ENCODE measurements at regions not wholly inside any gene's neighbourhood (a gene's known extent, or its start where the extent isn't known, plus 50 kb on each side); places are given as distances from the start of the nearest gene placed in this dataset.

- no peak for DNase-seq
- Histone ChIP-seq H3K4me3 (ENCODE audit: low read length in 2 of 2) (no peak overlapping the region), H3K36me3 (ENCODE audit: control insufficient read depth in 1 of 2, insufficient read depth in 2 of 2, low read length in 1 of 2) (no peaks in the 10 kb centered on the region), H3K27ac (ENCODE audit: low read depth in 1 of 2, low read length in 2 of 2) (no peak overlapping the region), H3K27me3 (ENCODE audit: control insufficient read depth in 1 of 2, insufficient read depth in 2 of 2, low read length in 1 of 2) (no peaks in the 10 kb centered on the region), H3K4me1 (ENCODE audit: control insufficient read depth in 1 of 2, insufficient read depth in 2 of 2, low read length in 2 of 2) (no peaks in the 10 kb centered on the region), H3K9me3 (ENCODE audit: control insufficient read depth, low read length) (peaks cover 4% of the 10 kb centered on the region)
- intact Hi-C loops (cut with DNase I): no loop called here
- no peak for ATAC-seq (ENCODE audit: low FRiP score)
Measured at GRCh38 chr13:63010072-63010658, 1594.5 kb upstream of the PCDH20 start.

- DNase-seq (no peak), ATAC-seq (ENCODE audit: low FRiP score) (no peak)
- H3K9me3 ChIP-seq (ENCODE audit: control insufficient read depth, low read length): peaks cover 4% of the 10 kb centered on the region
- intact Hi-C loops (cut with DNase I): no loop called here
- H3K27me3 ChIP-seq (ENCODE audit: control insufficient read depth in 1 of 2, insufficient read depth in 2 of 2, low read length in 1 of 2): no peaks in the 10 kb centered on the region
- no peaks in the 10 kb centered on the region for H3K4me1 ChIP-seq (ENCODE audit: control insufficient read depth in 1 of 2, insufficient read depth in 2 of 2, low read length in 2 of 2)
- H3K36me3 ChIP-seq (ENCODE audit: control insufficient read depth in 1 of 2, insufficient read depth in 2 of 2, low read length in 1 of 2): no peaks in the 10 kb centered on the region
- H3K27ac ChIP-seq (ENCODE audit: low read depth in 1 of 2, low read length in 2 of 2): no peak overlapping the region
- no peak overlapping the region for H3K4me3 ChIP-seq (ENCODE audit: low read length in 2 of 2)
Measured at GRCh38 chr13:63005625-63006024, 1590.0 kb upstream of the PCDH20 start.

GRCh38 chr13:62997696-62998095 is 1582.0 kb upstream of the PCDH20 start:
- H3K36me3 ChIP-seq (ENCODE audit: control insufficient read depth in 1 of 2, insufficient read depth in 2 of 2, low read length in 1 of 2): no peaks in the 10 kb centered on the region
- DNase-seq: no peak
- H3K9me3 ChIP-seq (ENCODE audit: control insufficient read depth, low read length): peaks cover 2% of the 10 kb centered on the region
- ATAC-seq (ENCODE audit: low FRiP score): no peak
- 83 to 86% methylated on average over 1 of the region's 1 CpG for WGBS, 2 donors
- H3K27me3 ChIP-seq (ENCODE audit: control insufficient read depth in 1 of 2, insufficient read depth in 2 of 2, low read length in 1 of 2): no peaks in the 10 kb centered on the region
- no peaks in the 10 kb centered on the region for H3K4me1 ChIP-seq (ENCODE audit: control insufficient read depth in 1 of 2, insufficient read depth in 2 of 2, low read length in 2 of 2)
- H3K4me3 ChIP-seq (ENCODE audit: low read length in 2 of 2): no peak overlapping the region
- intact Hi-C loops (cut with DNase I): no loop called here
- H3K27ac ChIP-seq (ENCODE audit: low read depth in 1 of 2, low read length in 2 of 2): no peak overlapping the region

- ATAC-seq (ENCODE audit: low FRiP score): no peak
- no peak for DNase-seq
- intact Hi-C loops (cut with DNase I): no loop called here
- no peaks in the 10 kb centered on the region for H3K27me3 ChIP-seq (ENCODE audit: control insufficient read depth in 1 of 2, insufficient read depth in 2 of 2, low read length in 1 of 2)
- H3K4me1 ChIP-seq (ENCODE audit: control insufficient read depth in 1 of 2, insufficient read depth in 2 of 2, low read length in 2 of 2): no peaks in the 10 kb centered on the region
- H3K27ac ChIP-seq (ENCODE audit: low read depth in 1 of 2, low read length in 2 of 2): no peak overlapping the region
- peaks cover 2% of the 10 kb centered on the region for H3K9me3 ChIP-seq (ENCODE audit: control insufficient read depth, low read length)
- H3K36me3 ChIP-seq (ENCODE audit: control insufficient read depth in 1 of 2, insufficient read depth in 2 of 2, low read length in 1 of 2): no peaks in the 10 kb centered on the region
- no peak overlapping the region for H3K4me3 ChIP-seq (ENCODE audit: low read length in 2 of 2)
- 74 to 79% methylated on average over 2 of the region's 2 CpGs for WGBS, 2 donors
Measured at GRCh38 chr13:62997038-62997599, 1581.5 kb upstream of the PCDH20 start.

GRCh38 chr13:62973804-62974203 is 1558.2 kb upstream of the PCDH20 start:
- H3K36me3 ChIP-seq (ENCODE audit: control insufficient read depth in 1 of 2, insufficient read depth in 2 of 2, low read length in 1 of 2): no peaks in the 10 kb centered on the region
- H3K27me3 ChIP-seq (ENCODE audit: control insufficient read depth in 1 of 2, insufficient read depth in 2 of 2, low read length in 1 of 2): no peaks in the 10 kb centered on the region
- ATAC-seq (ENCODE audit: low FRiP score) (no peak), DNase-seq (no peak)
- H3K9me3 ChIP-seq (ENCODE audit: control insufficient read depth, low read length): no peaks in the 10 kb centered on the region
- WGBS, 2 donors: 79 to 80% methylated on average over 5 of the region's 5 CpGs
- H3K4me1 ChIP-seq (ENCODE audit: control insufficient read depth in 1 of 2, insufficient read depth in 2 of 2, low read length in 2 of 2): no peaks in the 10 kb centered on the region
- no peak overlapping the region for H3K4me3 ChIP-seq (ENCODE audit: low read length in 2 of 2)
- intact Hi-C loops (cut with DNase I): no loop called here
- H3K27ac ChIP-seq (ENCODE audit: low read depth in 1 of 2, low read length in 2 of 2): no peak overlapping the region

- peaks cover 3% of the 10 kb centered on the region for H3K9me3 ChIP-seq (ENCODE audit: control insufficient read depth, low read length)
- H3K36me3 ChIP-seq (ENCODE audit: control insufficient read depth in 1 of 2, insufficient read depth in 2 of 2, low read length in 1 of 2): no peaks in the 10 kb centered on the region
- DNase-seq (no peak), ATAC-seq (ENCODE audit: low FRiP score) (no peak)
- intact Hi-C loops (cut with DNase I): no loop called here
- no peaks in the 10 kb centered on the region for H3K27me3 ChIP-seq (ENCODE audit: control insufficient read depth in 1 of 2, insufficient read depth in 2 of 2, low read length in 1 of 2)
- H3K4me1 ChIP-seq (ENCODE audit: control insufficient read depth in 1 of 2, insufficient read depth in 2 of 2, low read length in 2 of 2): no peaks in the 10 kb centered on the region
- no peak overlapping the region for H3K4me3 ChIP-seq (ENCODE audit: low read length in 2 of 2)
- no peak overlapping the region for H3K27ac ChIP-seq (ENCODE audit: low read depth in 1 of 2, low read length in 2 of 2)
Measured at GRCh38 chr13:62964522-62964921, 1548.9 kb upstream of the PCDH20 start.

- intact Hi-C loops (cut with DNase I): no loop called here
- H3K27me3 ChIP-seq (ENCODE audit: control insufficient read depth in 1 of 2, insufficient read depth in 2 of 2, low read length in 1 of 2): no peaks in the 10 kb centered on the region
- peaks cover 3% of the 10 kb centered on the region for H3K9me3 ChIP-seq (ENCODE audit: control insufficient read depth, low read length)
- DNase-seq (no peak), ATAC-seq (ENCODE audit: low FRiP score) (no peak)
- H3K36me3 ChIP-seq (ENCODE audit: control insufficient read depth in 1 of 2, insufficient read depth in 2 of 2, low read length in 1 of 2): no peaks in the 10 kb centered on the region
- H3K27ac ChIP-seq (ENCODE audit: low read depth in 1 of 2, low read length in 2 of 2): no peak overlapping the region
- WGBS, 2 donors: 45 to 60% methylated on average over 3 of the region's 3 CpGs
- no peaks in the 10 kb centered on the region for H3K4me1 ChIP-seq (ENCODE audit: control insufficient read depth in 1 of 2, insufficient read depth in 2 of 2, low read length in 2 of 2)
- no peak overlapping the region for H3K4me3 ChIP-seq (ENCODE audit: low read length in 2 of 2)
Measured at GRCh38 chr13:62960723-62961122, 1545.1 kb upstream of the PCDH20 start.

GRCh38 chr13:62933809-62934208 is 1518.2 kb upstream of the PCDH20 start:
- DNase-seq (no peak), ATAC-seq (ENCODE audit: low FRiP score) (no peak)
- 50 to 77% methylated on average over 1 of the region's 1 CpG for WGBS, 2 donors

GRCh38 chr13:62932256-62932883 is 1516.7 kb upstream of the PCDH20 start:
- DNase-seq (no peak), ATAC-seq (ENCODE audit: low FRiP score) (no peak)
- H3K4me3 ChIP-seq (ENCODE audit: low read length in 2 of 2): no peak overlapping the region
- no peaks in the 10 kb centered on the region for H3K9me3 ChIP-seq (ENCODE audit: control insufficient read depth, low read length)
- intact Hi-C loops (cut with DNase I): no loop called here
- H3K4me1 ChIP-seq (ENCODE audit: control insufficient read depth in 1 of 2, insufficient read depth in 2 of 2, low read length in 2 of 2): no peaks in the 10 kb centered on the region
- no peak overlapping the region for H3K27ac ChIP-seq (ENCODE audit: low read depth in 1 of 2, low read length in 2 of 2)
- no peaks in the 10 kb centered on the region for H3K27me3 ChIP-seq (ENCODE audit: control insufficient read depth in 1 of 2, insufficient read depth in 2 of 2, low read length in 1 of 2)
- WGBS, 2 donors: 6 to 7% methylated on average over 2 of the region's 2 CpGs
- H3K36me3 ChIP-seq (ENCODE audit: control insufficient read depth in 1 of 2, insufficient read depth in 2 of 2, low read length in 1 of 2): no peaks in the 10 kb centered on the region

More at GRCh38 chr13:62933809-62934208, 1518.2 kb upstream of the PCDH20 start:
- no peak overlapping the region for H3K27ac ChIP-seq (ENCODE audit: low read depth in 1 of 2, low read length in 2 of 2)
- intact Hi-C loops (cut with DNase I): no loop called here
- H3K9me3 ChIP-seq (ENCODE audit: control insufficient read depth, low read length): no peaks in the 10 kb centered on the region
- H3K27me3 ChIP-seq (ENCODE audit: control insufficient read depth in 1 of 2, insufficient read depth in 2 of 2, low read length in 1 of 2): no peaks in the 10 kb centered on the region
- no peaks in the 10 kb centered on the region for H3K4me1 ChIP-seq (ENCODE audit: control insufficient read depth in 1 of 2, insufficient read depth in 2 of 2, low read length in 2 of 2)
- no peak overlapping the region for H3K4me3 ChIP-seq (ENCODE audit: low read length in 2 of 2)
- no peaks in the 10 kb centered on the region for H3K36me3 ChIP-seq (ENCODE audit: control insufficient read depth in 1 of 2, insufficient read depth in 2 of 2, low read length in 1 of 2)
